ENCODE measurements at regions not wholly inside any gene's neighbourhood (a gene's known extent, or its start where the extent isn't known, plus 50 kb on each side); places are given as distances from the start of the nearest gene placed in this dataset.

DNA sequence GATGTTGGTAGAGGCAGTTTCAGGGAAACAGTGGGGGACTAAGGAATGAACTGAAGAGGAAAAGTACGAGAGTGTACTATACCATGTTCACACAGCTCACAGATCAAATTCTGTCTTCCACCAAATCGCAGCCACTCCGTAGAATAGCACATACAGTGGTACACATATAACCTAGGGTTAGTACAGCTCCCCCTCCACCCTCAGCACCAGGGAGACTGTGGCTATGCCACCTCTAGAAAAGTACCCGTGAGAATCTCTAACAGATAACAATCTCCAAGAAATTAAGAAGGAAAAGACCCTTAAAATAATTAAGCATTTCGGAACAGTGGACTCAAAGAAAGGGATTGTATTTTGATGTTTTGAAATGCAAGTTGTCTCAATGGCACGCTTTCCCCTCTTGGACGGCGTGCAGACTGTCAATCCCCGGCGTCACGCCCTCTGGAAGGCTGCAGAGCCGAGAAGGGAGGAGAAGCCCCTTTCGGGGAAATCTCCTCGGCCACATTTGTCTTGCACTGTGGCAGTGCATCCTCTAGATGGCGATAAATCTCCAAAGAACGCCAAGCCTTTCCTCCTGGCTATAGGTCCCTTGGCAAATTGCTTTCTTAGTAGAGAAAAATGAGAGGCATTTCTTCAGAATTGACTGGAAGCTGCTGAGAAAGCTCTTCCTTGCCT, 345.0 kb downstream of the REEP3 start:
- peak; percentile 87 to 94 for DNase-seq

DNA sequence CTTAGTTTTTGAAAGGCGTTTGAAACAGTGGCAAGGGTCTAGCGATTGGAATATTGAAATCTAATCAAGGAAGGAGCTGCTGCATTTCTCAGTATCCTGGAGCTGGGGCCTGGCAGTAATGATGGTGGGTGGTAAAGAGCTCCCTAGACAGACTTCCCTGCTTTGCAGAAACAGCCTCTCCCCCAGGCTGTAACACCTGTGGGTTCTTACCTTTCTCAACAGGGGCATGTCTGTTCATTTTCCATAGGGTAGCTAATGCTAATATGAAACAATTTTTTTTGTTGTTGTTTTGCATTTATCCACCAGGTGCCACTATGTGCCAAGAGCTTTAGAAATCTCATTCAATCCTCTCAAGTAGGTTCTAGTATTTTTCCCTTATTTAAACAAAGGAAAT, 345.5 kb downstream of the REEP3 start:
- peak; percentile 58 to 83 for DNase-seq

DNA sequence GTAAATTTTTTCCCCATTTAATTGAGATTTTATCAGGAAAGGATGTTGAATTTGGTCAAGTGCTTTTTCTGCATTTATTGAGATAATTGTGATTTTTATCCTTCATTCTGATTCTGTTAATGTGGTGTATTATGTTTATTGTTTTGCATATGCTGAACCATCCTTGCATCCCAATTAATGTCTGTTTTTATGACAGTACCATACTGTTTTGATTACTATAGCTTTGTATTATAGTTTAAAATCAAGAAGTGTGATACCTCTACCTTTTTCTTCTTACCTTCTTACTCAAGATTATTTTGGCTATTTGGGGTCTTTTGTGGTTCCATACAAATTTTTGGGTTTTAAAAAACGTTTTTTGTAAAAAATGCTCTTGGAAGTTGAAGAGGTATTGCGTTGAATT, 357.2 kb downstream of the REEP3 start:
- DNase-seq, result no peak

DNA sequence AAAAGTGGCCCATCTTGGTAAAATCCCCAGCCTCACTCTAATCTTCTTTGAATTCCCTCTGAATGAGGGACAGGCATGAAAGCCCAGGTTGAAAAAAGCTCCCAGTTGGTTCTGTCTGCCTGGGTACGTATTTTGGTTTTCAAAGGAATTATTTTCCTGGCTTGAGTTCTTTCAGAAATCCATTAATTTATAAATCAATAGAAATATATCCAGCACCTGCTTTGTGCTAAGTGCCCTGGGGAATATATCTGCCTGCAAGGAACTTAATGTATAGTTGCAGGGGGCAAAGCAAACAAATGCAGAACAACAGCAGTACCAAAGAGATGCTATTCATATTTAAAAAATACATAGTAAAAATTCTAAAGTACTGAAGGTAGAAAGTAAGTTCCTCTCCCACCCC, 362.7 kb downstream of the REEP3 start:
- no peak for DNase-seq

DNA sequence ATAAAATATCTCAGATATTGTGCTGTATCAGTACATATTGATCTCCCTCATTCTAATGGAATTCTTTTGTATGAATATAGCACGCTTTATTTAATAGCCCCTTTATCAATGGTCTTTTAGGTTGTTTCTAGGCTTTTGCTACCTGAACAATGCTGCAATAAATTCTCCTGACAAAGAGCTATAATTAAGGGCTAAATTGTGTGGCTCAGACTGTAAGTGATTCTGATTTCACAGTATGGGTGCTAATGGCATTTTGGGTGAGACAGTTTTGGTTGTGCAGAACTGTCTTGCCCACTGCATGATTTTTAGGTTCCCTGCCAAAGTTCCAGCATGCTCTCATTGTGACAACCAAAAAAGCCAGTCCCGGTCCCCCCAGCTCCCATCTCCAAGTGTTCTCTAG, 363.2 kb downstream of the REEP3 start:
- DNase-seq, result no peak

DNA sequence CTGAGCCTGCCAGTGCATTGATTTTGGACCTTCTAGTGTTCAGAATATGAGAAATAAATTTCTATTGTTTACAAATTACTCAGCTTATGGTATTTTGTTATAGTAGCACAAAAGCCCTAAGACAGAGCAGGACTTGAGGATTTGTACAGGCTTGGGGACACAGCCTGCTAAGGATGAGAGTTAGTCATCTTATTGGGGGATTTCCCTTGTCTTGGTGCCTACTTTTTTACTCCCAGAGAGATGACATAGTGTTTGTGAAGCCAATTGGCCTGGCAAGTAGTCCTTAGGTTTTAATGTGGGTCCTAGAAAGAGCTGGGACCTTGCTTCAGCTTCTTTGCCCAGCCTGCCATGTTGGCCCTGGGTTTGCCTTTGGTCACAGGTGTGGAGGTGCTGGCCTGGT, 364.0 kb downstream of the REEP3 start:
- DNase-seq, result no peak

- no peak for DNase-seq
Measured at GRCh38 chr10:63886281-63887022, 365.3 kb downstream of the REEP3 start.

DNA sequence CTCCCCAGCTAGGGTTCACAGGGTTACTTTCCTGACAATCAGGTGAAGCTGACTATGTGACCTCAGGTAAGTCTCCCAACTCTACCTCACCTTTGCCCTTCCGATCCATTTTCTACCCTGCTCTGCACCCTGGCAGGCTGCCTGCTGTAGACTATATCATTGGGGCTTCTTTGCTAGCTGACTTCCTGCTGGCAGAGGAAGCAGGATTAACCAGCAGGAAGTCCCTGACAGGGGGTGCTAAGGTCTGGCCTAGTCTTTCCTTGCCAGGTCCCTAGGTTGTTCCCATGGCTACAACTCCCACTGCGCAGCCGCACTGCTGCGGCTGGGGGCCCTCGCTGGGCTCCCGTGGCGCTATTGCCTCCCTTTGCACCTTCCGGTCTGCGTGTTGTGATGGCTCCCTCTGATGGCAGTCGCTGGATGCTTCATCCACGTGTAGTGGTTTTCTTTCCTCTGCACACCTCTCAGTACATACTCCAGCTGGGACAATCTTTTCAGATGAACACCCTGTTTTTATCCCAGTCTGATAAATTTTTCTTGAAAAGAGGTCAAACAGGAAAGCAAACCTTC, 365.9 kb downstream of the REEP3 start:
- DNase-seq, result no peak

GRCh38 chr10:63887600-63888370, 366.6 kb downstream of the REEP3 start:
- DNase-seq, result no peak

- no peak for DNase-seq
Measured at GRCh38 chr10:63889803-63890202, 368.6 kb downstream of the REEP3 start.

DNA sequence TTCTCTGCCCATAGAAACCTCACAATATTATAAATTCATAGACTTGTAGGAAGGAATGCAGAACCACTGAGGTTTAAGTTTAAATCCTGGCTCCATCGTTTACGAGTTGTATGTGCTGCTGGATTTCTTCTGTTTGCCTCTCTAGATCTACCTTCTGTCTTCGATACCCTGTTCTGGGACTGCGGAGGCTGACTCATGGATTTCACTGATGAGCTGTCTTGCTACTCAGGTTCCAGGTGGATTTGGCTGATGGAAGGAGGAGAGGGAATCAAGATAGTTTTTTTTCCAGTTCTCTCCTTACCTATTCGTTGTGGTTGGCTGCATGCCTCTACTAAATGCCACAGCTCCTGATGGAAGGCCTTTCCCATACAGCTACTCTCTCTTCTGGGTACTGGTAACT, 375.8 kb downstream of the REEP3 start:
- DNase-seq, result no peak

GRCh38 chr10:63899673-63900300, 378.6 kb downstream of the REEP3 start:
- DNase-seq, result no peak

DNA sequence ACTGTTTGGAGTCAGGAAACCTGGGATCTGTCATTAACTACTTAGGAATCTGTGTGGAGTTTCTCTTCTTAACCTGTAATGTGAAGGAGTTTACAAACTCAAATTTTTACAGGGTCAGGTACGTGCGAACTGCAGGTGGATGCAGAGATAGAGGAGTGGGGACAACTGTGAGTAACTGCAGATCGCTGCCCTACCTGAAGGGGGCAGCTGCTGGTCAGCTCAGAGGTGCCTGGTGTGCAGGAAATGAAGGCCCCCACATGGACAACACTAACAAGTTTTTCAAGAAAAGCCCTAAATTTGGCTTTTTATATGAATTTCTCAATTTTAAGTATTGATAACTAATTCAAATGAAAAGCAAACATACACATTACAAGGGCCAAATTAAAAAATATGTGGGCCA, 380.0 kb downstream of the REEP3 start:
- no peak for DNase-seq

GRCh38 chr10:63901881-63902280, 380.7 kb downstream of the REEP3 start:
- DNase-seq, result no peak

- DNase-seq, result no peak
Measured at GRCh38 chr10:63910806-63911205, 389.6 kb downstream of the REEP3 start.

GRCh38 chr10:63915240-63915639, 394.0 kb downstream of the REEP3 start:
- no peak for DNase-seq

GRCh38 chr10:63917363-63917762, 396.2 kb downstream of the REEP3 start:
- no peak for DNase-seq

DNA sequence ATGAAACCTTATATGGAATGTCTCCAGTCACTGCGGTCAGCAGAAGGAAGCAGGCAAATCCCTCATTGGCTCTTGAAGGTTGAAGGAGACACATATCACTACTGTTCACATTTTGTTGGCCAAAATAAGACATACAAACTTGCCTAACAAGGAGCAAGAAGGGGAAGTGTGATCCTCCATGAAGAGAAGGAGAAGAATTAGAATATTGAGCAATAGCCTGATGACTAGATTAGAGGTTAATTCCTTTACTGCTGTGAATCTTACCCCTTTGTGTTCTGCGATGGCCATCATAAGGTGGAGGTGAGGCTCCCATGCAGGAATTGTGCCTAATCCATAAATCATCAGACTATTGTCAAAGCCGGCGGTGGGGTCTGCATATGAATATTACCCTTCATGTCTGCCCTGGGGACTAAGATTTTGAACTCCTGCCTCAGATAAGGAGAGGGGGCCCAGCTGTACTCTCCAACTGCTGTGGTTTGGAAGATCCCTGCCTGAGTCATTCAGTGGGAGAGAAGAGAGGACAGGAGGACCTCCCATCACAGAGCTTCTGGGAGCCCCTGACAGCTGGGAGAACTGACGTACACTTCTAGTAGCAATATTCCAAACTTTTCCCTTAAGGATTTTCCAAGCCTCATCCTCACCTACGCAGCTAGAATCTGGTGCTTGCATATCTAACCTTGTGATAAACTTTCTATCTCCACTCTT, 398.5 kb downstream of the REEP3 start:
- DNase-seq, result peak; percentile 41 to 61

GRCh38 chr10:63920926-63921325, 399.7 kb downstream of the REEP3 start:
- no peak for DNase-seq

DNA sequence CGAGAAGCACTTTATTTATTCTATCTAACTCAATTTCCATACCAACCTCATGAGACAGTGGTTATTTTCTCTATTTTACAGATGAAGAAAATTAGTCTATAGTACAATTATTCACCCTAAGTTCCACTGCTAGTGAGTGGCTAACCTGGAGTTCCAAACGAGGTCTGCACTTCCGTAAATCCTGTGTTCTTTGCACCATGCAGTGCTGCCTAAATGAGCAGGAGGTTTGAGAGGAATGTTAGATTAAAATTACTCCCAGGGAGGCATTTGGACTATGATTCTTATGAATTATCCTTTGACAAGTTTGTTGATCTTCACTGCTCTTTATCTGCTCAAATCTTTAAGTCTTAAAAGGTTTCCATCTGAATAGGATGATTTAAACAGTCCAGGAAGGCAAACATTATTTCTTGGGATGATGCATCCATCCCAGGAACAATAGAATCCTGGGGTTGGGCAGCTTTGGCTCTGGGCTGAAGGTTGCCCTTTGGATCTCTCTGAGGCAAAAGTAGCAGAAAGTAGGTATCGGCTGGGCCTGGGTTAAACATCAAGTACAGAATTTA, 400.8 kb downstream of the REEP3 start:
- no peak for DNase-seq

- DNase-seq, result no peak
Measured at GRCh38 chr10:63922468-63923284, 401.5 kb downstream of the REEP3 start.

Measured in Kasumi-1 (cell line).